HG02852 (cell line): ENCODE measurements at regions not wholly inside any gene's neighbourhood (a gene's known extent, or its start where the extent isn't known, plus 50 kb on each side); places are given as distances from the start of the nearest gene placed in this dataset.
A peak's percentile ranks its signal among the peaks of the same experiment; 100 is the strongest.
"Not testable (repeated sequence)": the region's sequence is repeated elsewhere in the genome, so short reads cannot be mapped to it uniquely, and the experiment has no call there.

ENCODE experiments used
- ATAC-seq: cut with Tn5 transposase; IDR thresholded peaks from one replicate; pipeline ENCODE4 v1.9.1; 2021; ENCODE audit warnings: mild to moderate bottlenecking, moderate library complexity; ENCODE audit not compliant: unreplicated experiment

DNA sequence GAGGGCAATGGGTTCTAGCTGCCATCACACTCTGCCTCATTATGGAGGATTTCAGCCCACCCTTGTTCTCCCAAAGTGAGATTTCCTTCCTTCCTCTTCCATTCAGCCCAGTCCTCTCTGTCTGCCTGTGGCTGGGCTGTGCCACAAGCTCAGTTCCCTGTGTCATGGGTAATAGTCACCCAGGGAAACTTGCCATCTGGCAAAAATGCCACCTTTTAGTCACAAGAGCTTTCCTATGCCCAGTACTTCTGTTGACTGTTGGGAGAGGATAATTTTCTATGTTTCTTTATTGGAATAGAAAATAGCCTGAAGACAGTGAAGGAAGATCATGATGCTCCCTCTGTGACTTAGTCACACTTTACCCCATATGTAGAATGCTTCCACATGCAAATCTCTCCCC is 71.4 kb downstream of the TLR4 start:
- ATAC-seq, result no peak

DNA sequence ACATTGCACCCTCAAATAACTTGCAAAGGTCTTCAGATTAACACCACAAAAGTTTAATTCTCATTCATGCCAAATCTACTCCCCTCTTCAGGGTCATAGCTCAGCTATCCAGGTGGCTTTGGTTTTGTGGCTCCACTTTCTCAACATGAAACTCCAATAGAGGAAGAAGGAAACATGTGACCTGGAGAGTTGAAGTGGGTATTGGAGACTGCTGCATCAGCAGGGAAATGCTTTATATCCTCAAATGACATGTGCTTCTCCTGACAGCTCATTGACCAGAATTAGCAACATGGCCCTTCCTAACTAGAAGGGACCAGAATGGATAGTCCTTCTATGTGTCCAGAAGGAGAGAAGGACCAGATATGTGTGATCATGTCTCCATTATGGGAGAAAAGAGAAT is 73.6 kb downstream of the TLR4 start:
- ATAC-seq, result peak; percentile 72

DNA sequence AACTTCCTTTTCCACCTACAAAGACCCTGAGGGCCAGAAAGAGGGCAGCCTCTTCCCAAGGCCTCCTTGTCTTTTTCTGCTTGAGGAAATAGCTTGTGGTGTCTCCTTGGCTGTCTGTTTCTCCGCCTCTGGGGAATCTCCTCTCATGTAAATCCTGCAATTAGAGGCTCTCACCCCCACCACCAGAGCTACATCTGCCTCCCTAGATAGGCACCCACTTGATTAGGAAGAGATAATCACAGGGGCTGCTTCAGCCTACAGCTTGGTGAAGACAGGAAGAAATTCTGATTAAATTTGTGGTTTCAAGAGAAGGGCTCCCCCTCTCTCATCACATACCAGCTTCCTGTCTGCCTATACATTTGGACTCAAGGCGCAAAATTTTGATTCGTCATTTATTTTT is 75.6 kb downstream of the TLR4 start:
- ATAC-seq, result no peak

DNA sequence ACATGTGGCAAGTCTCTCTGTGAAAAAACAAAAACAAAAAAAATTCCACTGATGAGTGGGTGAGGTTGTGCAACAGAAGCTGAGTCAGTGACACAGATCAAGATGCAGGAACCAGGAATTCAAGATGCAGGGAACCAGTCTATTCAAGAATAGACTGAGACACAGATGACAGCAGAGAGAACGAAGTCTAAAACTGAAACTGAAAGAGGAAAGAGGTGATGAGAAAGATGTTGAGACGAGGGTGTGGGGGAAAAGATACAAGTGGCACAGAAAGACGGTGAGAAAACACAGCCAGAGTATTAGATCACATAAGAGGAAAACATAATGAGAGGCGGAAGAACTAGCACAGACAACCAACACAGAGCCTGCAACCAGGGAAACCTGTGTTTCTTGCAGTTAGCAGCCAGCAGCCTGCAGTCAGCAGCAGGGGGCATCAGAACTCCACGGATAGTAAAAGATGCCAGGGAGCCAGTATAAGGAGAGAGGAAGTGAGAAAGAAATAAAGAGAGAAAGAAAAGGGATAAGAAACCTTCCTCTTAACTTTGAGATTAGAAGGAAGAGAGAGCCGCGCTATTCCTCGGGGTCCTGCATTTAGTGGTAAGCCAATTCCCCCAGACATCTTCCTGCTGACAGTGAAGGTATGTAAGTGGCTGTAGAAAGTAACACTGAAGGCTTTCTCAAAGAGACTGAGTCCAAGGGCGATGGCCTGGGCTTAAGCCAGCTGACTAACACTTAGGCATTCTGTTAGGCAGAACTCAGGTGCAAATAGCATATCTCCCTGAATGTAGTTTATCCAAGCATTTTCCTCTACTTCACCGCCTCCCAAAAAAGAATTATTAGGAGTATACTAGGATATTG is 79.0 kb downstream of the TLR4 start:
- ATAC-seq, result peak; percentile 79

DNA sequence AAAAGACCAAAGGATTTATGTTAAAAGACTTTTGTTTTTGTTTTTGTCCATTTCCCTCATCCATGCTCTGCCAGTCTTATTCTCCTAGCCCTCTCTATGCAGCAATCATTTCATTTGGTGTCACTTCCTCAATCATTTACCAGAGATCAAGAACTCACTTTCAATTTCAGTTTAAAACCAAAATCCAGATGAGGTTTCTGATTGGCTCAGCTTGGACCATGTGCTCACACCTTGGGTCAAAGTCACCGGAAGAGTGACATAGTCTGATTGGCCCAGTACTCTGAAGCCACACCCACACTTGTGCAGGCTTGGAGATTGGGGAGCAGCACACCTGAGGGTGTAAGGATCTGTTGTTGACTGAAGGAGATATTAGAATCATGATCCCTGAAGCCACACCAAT is 79.6 kb downstream of the TLR4 start:
- peak; percentile 71 for ATAC-seq

DNA sequence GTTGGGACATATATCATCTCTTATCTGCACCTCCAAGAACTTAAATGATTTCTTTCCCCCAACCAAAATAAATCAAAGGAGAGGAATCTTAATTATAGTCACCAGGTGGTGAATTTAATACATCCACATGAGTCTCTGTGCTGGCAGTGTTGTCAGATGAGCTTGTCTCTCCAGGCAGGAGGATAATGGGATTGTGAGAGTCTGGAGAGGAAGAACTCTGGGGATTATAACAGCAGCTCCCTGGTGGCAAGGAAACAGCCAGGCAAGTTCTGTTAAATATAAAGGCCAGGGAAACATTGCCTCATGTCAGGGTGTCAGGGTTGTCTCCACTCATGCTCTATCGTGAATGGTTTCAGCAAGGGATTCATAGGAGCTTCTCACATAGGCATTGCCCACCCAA is 80.8 kb downstream of the TLR4 start:
- ATAC-seq, result no peak

DNA sequence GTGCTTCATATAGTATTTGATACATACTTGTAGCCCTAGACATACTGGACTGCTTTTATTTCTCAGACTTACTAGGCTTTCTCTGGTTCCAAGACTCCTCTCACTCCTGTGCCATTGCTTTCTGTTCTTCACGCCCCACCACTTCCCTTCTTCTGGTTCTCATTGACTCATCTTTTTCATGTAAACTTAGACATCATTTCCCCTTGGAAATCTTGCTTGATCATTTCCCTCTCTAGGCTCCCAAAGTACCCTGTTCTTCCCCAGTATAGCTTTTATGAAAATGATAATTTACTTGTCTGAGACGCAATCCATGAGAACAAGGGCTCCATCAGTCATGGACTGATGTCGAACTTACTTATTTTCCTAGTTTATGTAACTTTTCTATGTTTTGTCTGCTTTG is 83.5 kb downstream of the TLR4 start:
- no peak for ATAC-seq

DNA sequence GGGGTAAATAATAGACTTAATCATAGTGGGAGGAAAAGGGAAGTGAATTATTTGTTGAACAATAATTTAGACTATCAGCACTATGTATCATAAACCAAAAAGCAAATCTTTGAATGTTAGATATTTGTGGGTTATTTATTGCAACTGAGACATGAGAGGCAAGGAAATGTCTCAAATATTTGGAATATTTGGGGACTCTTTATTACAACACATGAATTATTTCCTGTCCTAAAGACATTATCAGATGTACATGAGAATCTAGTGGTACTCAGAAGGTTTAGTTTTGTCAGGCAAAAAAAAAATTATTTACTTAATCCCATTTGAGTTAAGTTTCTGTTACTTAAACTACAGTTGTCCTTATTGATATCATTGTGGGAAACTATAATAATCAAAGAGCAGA is 91.1 kb downstream of the TLR4 start:
- ATAC-seq, result no peak

DNA sequence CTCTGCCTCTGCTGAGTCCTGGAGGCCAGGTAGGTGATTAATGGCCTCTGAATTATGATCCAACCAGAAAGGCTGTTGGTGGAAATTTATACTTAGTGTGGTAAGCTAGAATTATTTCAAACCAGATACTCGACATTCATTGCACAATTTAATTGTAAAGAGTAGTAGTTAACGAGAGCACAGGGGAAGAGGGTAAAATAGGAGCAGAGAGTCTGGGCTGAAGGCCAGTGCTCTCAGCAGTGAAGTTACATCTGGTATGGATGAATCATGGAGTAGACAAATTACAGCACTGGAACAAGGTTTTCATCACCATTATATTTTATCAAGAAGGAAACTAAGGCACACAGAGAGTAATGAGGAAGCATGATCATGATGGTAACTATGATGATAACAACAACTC is 92.5 kb downstream of the TLR4 start:
- ATAC-seq, result no peak

DNA sequence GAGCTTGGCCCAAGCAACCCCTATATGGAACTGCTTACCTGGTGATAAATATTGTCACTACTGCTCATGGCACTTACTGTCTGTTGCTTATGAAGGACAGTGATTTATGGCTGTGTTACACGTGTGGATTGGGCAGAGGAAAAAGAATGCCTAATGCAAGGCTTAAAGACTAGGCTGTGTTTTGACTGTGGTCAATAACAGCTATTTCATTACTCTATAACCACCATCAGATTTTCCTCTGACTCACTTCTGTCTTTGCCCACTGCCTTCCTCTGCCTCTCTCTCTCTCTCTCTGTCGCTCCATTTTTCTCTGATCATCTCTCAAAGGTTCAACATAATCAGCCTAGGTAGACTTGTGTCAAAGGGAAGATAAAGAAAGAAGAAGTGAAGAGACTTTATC is 96.2 kb downstream of the TLR4 start:
- ATAC-seq, result no peak

DNA sequence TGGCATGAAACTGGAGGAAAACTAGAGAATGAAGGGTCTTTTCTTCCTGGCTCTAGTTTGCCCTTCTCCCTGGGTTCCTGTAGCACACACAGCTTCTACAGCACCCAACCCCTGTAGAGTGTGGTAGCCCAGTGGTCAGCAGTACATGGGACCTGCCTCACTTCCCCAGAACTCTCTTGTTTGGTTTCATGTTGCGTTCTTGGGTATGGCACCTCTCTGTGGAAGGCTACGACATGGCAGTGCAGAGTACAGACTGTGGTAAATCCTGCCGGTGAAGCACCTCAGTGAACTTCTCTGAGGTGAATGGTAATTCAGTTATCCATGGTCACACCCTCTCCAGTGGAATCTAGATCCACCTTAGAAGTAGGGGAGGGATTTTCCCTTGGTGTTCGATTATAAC is 105.5 kb downstream of the TLR4 start:
- ATAC-seq, result no peak

DNA sequence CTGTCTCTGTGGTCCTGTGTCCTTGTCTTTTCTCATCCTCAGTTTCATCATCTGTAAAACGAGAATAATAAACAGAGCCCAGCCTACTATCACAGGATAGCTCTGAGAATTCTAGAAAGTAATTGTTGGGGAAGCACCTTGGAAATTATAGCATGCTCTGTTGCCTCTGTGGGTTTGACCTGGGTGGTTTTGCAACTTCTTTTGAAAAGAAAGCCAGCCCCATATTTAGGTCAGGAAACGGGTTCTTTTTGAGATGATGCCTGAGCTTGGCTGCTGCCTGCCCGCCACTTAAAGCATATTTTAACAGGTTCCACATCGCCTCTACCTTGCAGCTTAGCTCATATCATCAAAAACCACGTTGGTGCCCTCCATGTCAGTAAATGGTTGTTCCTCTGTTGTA is 111.1 kb downstream of the TLR4 start:
- peak; percentile 90 for ATAC-seq

DNA sequence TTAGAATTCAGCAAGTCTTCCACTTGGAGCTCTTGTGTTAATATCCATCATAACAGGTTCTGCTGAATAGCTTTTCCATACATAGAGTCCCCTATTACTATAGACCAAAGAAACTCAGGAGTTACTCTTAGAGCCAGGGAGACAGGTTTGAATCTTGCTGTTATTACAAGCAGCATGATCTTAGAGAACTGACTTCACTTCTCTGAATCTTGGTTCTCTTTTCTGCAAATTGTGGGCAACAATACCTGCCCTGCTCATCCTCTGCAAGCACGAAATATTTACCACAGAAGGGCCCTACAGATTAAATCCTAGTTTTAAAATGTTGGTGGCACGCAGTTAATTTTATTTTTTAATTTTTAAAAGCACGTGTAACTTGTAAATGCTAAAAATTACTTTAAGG is 111.7 kb downstream of the TLR4 start:
- ATAC-seq, result no peak

DNA sequence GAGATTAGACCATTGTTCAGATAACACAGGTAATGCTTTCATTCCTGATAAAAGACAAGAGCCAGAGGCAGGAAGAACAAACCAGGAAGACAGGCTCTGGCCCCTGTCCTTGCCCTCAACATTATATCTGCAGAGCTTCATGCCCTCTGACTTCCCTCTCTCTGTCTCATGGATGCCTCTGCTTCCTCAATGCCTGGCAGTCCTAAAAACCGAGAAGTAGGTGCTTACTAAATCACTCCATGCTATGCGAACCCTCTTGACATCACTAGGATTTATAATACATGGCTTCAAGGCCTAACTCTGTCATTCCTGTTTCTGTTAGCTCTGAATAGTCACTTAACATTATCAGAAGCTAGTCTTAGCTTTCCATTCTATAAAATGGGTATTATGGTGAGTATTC is 117.8 kb downstream of the TLR4 start:
- no peak for ATAC-seq

DNA sequence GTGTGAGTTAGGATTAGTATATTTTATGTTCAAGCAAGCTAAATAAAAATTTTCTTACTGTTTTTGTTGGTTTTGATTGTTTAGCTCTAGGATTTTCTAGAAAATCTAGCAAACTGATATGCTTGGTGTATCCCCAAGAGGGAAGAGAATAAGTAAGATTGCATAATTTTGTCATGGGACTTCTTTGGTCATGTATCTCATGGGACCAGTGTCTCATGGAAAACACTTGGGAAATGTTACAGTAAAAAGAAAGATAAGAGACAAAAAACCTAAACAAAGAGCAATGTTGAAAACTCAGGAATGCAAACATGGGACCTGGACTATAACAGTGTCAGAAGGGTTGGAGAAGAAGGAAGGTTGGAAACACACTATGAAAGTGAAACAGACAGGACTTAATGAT is 119.4 kb downstream of the TLR4 start:
- ATAC-seq, result no peak

DNA sequence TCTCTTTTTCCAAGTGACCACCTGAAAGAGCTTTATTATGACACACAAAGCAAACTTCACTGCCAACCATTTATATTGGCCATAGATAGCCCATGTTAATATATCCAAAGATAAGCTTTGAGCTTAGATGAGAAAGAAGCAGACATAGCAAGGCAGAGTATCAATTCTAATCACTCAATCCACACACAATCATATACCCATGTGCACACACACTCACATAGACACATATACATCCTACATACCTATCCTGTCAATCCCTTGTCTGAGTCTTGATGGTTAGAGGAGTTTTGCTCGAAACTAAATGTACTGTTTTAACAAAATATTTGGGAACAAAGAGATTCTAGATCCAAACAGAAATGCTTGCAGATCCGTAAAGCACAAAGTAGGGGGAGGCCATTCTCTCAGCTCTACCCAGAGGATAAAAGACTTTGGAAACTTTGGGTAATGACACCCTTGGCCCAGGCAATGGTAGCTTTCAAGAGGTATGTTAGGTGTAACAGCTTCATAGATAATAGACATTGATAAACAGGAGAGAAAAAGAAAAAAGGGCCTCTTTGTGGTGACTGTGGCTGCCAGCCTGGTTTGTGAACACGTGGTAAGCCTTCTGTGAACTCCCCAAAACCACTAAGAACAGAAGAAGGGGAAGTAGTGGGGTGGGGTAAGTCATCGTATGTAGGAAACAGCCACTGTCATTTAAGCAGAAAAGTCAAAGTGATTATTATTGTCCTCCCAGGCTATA is 121.6 kb downstream of the TLR4 start:
- ATAC-seq, result peak; percentile 99

DNA sequence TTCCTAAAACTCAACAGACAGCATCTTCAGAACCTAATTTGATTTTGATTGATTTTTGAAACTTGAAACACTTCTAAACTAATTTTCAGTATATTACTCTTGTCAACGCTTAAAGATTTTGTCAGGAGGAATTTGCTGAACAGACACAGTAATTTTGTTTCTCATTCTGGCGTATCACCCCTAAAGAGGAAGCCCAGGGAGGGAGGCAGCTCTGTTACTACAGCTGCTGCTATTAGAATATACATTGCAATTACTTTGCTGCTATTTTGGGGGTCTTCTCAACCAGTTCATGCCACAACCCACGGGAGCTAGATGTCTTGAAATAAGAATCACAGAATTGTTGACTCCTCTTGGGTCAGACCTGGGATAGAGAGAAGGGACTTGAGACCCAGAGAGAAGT is 122.6 kb downstream of the TLR4 start:
- no peak for ATAC-seq

DNA sequence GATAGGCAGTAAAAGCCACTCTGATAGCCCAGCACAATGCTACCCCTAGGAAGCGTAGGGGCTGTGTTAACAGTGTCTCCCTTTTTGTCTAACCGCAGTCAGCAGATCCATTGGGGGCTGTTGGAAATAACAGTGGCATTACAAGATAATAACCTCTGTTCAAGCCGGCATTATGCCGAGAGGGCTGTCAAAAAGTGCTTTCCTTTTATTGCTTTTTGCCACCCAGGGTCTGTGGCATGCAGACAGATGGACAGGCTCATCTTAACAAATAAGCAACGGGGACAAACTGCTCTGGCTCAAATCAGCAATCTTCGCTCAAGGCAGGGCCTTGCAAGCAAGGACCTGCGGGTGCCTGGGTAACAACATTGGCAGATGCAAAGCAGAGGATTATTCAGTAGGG is 123.3 kb downstream of the TLR4 start:
- no peak for ATAC-seq

DNA sequence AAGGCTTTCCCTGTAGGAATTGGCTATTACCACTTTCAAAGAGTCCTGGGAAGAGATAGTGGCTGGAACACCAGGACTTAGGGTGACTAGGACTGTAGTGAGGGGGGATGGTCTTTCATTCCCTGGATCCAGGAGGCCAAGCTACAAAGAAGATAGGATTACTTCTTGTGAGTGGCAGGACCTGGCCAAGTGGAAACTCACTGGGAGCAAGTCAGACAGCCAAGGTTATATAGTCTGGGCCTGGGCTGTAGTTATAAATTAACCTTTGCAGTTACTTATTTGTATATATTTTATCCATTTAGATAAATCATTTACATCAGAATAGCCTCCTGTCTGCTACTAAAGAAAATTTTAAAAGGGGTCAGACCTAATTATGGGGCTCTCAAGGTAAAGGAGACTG is 124.3 kb downstream of the TLR4 start:
- ATAC-seq, result no peak

DNA sequence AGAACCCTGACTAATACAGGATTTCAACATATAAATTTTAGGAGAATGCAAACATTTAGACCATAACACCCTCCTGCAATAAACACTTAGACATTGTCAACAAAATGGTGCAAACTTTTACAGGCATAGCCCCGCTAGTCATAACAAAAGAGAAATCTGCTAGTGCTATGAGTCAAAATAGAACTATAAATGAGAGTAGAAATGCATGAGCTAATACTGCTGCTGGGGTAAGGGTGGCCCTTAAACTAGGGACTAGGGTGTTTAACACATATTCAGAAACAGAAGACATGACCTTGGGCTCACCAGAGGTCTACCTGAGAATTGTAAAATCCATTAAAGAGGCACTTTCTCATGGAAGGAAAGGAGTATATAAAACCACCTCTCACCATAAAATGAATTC is 131.6 kb downstream of the TLR4 start:
- peak; percentile 94 for ATAC-seq

DNA sequence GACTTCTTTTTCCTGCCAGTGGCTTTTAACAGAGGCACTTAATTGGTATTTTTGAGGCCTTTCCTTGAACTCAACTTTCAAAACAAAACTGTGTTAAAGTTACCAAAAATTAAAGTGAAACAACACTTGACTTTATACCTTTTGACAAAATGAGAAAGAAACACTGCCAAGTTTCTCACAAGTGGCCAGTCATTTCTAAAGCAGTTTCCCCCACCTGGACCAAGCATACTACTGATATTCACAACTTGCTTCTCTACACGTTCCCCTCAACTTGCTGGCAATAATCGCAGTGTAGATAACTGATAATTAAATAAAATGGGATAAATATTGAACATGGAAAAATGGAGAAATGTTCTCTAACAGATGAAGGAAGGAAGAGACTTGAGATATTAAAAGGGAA is 135.7 kb downstream of the TLR4 start:
- ATAC-seq, result peak; percentile 41

DNA sequence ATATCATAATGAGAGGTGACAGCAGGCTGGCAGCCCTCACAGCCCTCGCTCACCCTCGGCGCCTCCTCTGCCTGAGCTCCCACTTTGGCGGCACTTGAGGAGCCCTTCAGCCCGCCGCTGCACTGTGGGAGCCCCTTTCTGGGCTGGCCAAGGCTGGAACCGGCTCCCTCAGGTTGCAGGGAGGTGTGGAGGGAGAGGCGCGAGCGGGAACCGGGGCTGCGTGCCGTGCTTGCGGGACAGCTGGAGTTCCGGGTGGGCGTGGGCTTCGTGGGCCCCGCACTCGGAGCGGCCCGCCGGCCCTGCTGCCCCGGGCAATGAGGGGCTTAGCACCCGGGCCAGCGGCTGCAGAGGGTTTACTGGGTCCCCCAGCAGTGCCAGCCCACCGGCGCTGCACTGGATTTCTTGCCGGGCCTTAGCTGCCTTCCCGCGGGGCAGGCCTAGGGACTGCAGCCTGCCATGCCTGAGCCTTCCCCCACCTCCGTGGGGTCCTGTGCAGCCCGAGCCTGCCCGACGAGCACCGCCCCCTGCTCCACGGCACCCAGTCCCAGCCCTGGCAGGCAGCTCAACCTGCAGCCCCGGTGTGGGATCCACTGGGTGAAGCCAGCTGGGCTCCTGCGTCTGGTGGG is 147.7 kb downstream of the TLR4 start:
- not testable (repeated sequence) for ATAC-seq
